GM18505 (cell line): ENCODE measurements at regions not wholly inside any gene's neighbourhood (a gene's known extent, or its start where the extent isn't known, plus 50 kb on each side); places are given as distances from the start of the nearest gene placed in this dataset.

Experiments
- ATAC-seq: cut with Tn5 transposase; IDR thresholded peaks from one replicate; pipeline ENCODE4 v1.9.1; 2021; ENCODE audit not compliant: unreplicated experiment
- POLR2A ChIP-seq: IDR thresholded peaks from 4 replicates; pipeline ENCODE4 v1.6.1; 2011; ENCODE audit warnings: borderline replicate concordance; ENCODE audit not compliant: insufficient read depth, insufficient read length; ENCODE audit errors: extremely low read depth

- no peak for ATAC-seq
Observed at GRCh38 chr12:74412606-74413230, 124.9 kb upstream of the ATXN7L3B start.

GRCh38 chr12:74415633-74416032, 122.0 kb upstream of the ATXN7L3B start:
- peak; percentile 78 for ATAC-seq

More at GRCh38 chr12:74412606-74413230, 124.9 kb upstream of the ATXN7L3B start:
- TF ChIP-seq POLR2A: no peak

GRCh38 chr12:74418573-74418972, 119.1 kb upstream of the ATXN7L3B start:
- no peak for TF ChIP-seq POLR2A
- ATAC-seq: no peak

More at GRCh38 chr12:74415633-74416032, 122.0 kb upstream of the ATXN7L3B start:
- no peak for TF ChIP-seq POLR2A

- TF ChIP-seq POLR2A: no peak
- no peak for ATAC-seq
Observed at GRCh38 chr12:74424778-74425177, 112.9 kb upstream of the ATXN7L3B start.

GRCh38 chr12:74426091-74426490, 111.5 kb upstream of the ATXN7L3B start:
- no peak for TF ChIP-seq POLR2A
- ATAC-seq: no peak

- TF ChIP-seq POLR2A: no peak
- ATAC-seq: no peak
Observed at GRCh38 chr12:74429535-74429934, 108.1 kb upstream of the ATXN7L3B start.

- no peak for TF ChIP-seq POLR2A
- no peak for ATAC-seq
Observed at GRCh38 chr12:74431801-74432200, 105.8 kb upstream of the ATXN7L3B start.

- no peak for ATAC-seq
- no peak for TF ChIP-seq POLR2A
Observed at GRCh38 chr12:74440469-74440868, 97.2 kb upstream of the ATXN7L3B start.

GRCh38 chr12:74441872-74442271, 95.8 kb upstream of the ATXN7L3B start:
- TF ChIP-seq POLR2A: no peak
- no peak for ATAC-seq

- TF ChIP-seq POLR2A: no peak
- ATAC-seq: no peak
Observed at GRCh38 chr12:74446466-74446865, 91.2 kb upstream of the ATXN7L3B start.

GRCh38 chr12:74449872-74450271, 87.8 kb upstream of the ATXN7L3B start:
- no peak for TF ChIP-seq POLR2A
- no peak for ATAC-seq

- TF ChIP-seq POLR2A: no peak
- no peak for ATAC-seq
Observed at GRCh38 chr12:74454109-74454508, 83.5 kb upstream of the ATXN7L3B start.

GRCh38 chr12:74455429-74455828, 82.2 kb upstream of the ATXN7L3B start:
- TF ChIP-seq POLR2A: no peak
- ATAC-seq: no peak

GRCh38 chr12:74456431-74456830, 81.2 kb upstream of the ATXN7L3B start:
- no peak for ATAC-seq
- TF ChIP-seq POLR2A: no peak

GRCh38 chr12:74468401-74468800, 69.2 kb upstream of the ATXN7L3B start:
- TF ChIP-seq POLR2A: no peak
- ATAC-seq: no peak

- no peak for ATAC-seq
- no peak for TF ChIP-seq POLR2A
Observed at GRCh38 chr12:74476234-74476633, 61.4 kb upstream of the ATXN7L3B start.

GRCh38 chr12:74481078-74481477, 56.6 kb upstream of the ATXN7L3B start:
- ATAC-seq: no peak
- TF ChIP-seq POLR2A: no peak
